Sigmoid colon (tissue), 4 donors: ENCODE measurements at regions not wholly inside any gene's neighbourhood (a gene's known extent, or its start where the extent isn't known, plus 50 kb on each side); places are given as distances from the start of the nearest gene placed in this dataset.

Experiments
- POLR2A ChIP-seq, 2 donors: fragments of 450-650 bp; IDR thresholded peaks; one replicate each; pipeline ENCODE4 v1.6.1; 2016; ENCODE audit warnings: antibody characterized with exemption in 2 of 2, mild to moderate bottlenecking in 2 of 2, moderate library complexity in 2 of 2
- POLR2AphosphoS5 ChIP-seq, 4 donors: sonication (generic); formaldehyde crosslinking; IDR thresholded peaks; one replicate each; pipeline ENCODE4 v1.6.1; 2017; ENCODE audit warnings: antibody characterized with exemption in 4 of 4
- TF ChIP-seq, protein P1 (sequence below), 4 experiments: fragments of 450-650 bp in 3 of 4; fragments of 200-600 bp in 1 of 4; IDR thresholded peaks; one replicate each; pipeline ENCODE4 v1.5.1; 2016 to 2019; ENCODE audit warnings: antibody characterized with exemption in 4 of 4, mild to moderate bottlenecking in 3 of 4, moderate library complexity in 2 of 4

DNA sequence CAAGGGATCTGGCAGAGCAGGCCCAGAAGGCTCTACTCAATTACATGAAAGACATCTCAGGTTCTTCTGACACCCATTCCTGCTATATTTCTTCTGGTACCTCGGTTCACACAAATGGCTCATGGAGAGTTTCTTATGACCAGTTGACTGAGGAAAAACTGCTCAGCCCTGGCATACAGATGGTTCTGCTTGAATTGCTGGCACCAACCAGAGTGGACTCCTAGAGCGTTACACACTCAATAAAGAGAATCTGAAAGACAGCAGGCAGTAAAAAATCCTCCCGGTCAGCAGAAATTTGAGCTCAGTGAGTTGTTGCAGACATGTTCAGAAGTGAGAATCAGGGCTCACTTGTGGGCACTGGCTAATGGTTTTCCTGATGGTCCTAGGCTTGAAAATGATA lies 434.4 kb downstream of the TCERG1L start:
- TF ChIP-seq, protein P1, sequence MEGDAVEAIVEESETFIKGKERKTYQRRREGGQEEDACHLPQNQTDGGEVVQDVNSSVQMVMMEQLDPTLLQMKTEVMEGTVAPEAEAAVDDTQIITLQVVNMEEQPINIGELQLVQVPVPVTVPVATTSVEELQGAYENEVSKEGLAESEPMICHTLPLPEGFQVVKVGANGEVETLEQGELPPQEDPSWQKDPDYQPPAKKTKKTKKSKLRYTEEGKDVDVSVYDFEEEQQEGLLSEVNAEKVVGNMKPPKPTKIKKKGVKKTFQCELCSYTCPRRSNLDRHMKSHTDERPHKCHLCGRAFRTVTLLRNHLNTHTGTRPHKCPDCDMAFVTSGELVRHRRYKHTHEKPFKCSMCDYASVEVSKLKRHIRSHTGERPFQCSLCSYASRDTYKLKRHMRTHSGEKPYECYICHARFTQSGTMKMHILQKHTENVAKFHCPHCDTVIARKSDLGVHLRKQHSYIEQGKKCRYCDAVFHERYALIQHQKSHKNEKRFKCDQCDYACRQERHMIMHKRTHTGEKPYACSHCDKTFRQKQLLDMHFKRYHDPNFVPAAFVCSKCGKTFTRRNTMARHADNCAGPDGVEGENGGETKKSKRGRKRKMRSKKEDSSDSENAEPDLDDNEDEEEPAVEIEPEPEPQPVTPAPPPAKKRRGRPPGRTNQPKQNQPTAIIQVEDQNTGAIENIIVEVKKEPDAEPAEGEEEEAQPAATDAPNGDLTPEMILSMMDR (IDR thresholded peaks at IDR 0.05), result no peak
- TF ChIP-seq POLR2AphosphoS5 (IDR thresholded peaks at IDR 0.05) (no peak), POLR2A (IDR thresholded peaks at IDR 0.05) (no peak)
